HepG2 (cell line): ENCODE measurements at regions not wholly inside any gene's neighbourhood (a gene's known extent, or its start where the extent isn't known, plus 50 kb on each side); places are given as distances from the start of the nearest gene placed in this dataset.

ENCODE experiments used
- ATAC-seq: fragments of 200-7000 bp; cut with Tn5 transposase; 3 replicates; pipeline ENCODE4 v1.9.1; 2020; ENCODE audit warnings: mild to moderate bottlenecking, moderate library complexity
- BruUV-seq: library from RNA; stranded (reverse); fragments of 400-500 nt; replicated peaks from 2 replicates; lab custom pipeline; 2021; lab: Mats Ljungman, UMichigan
- CTCF ChIA-PET: fragments of 300-600 bp; formaldehyde crosslinking; extraction: SDS; loops from one replicate; lab custom pipeline; 2021; ENCODE audit warnings: low total read pairs, inconsistent platforms, low intra/inter-chr PET ratio; lab: Yijun Ruan, JAX
- POLR2A ChIA-PET: fragments of 350-600 bp; sonication (Branson Sonifier 250); formaldehyde crosslinking; loops from one replicate; lab custom pipeline; 2020; ENCODE audit warnings: antibody characterized with exemption, inconsistent platforms; lab: Yijun Ruan, JAX
- DNase-seq: peaks from one replicate; pipeline ENCODE4 v3.0.0-alpha.2; 2015; ENCODE audit warnings: low spot score
- FAIRE-seq: peaks from 3 replicates; lab custom pipeline; 2011; peaks lifted over from hg19 to GRCh38; lab: Jason Lieb, UNC
- H2AFZ ChIP-seq: one replicate; pipeline ENCODE4 v1.6.1; 2011; ENCODE audit warnings: low read length, inconsistent platforms
- H3K27ac ChIP-seq: fragments of 300-600 bp; 3 replicates; pipeline ENCODE4 v1.8.0; 2011; ENCODE audit warnings: mixed run types, mild to moderate bottlenecking, mixed read lengths, low read length, inconsistent platforms; ENCODE audit not compliant: insufficient read depth; ENCODE audit errors: extremely low read length
- H3K27me3 ChIP-seq, 2 experiments: fragments of 200-600 bp in 1 of 2; 2 replicates in 1 of 2; 3 replicates in 1 of 2; pipeline versions ENCODE4 v1.6.0 to v1.8.0; 2011; ENCODE audit warnings: low read length in 2 of 2, mild to moderate bottlenecking in 2 of 2, moderate library complexity in 2 of 2, inconsistent platforms in 1 of 2; ENCODE audit not compliant: insufficient read depth in 2 of 2, control insufficient read depth in 1 of 2
- H3K36me3 ChIP-seq, 2 experiments: fragments of 200-600 bp in 1 of 2; replicated peaks in 1 of 2; 2 replicates in 1 of 2; 3 replicates in 1 of 2; pipeline versions ENCODE4 v1.5.1 to v1.8.0; 2011; ENCODE audit warnings: low read length in 2 of 2, inconsistent platforms in 1 of 2; ENCODE audit not compliant: insufficient read depth in 2 of 2, control insufficient read depth in 1 of 2
- H3K4me1 ChIP-seq: 2 replicates; pipeline ENCODE4 v1.5.1; 2012; ENCODE audit warnings: low read length, inconsistent platforms; ENCODE audit not compliant: insufficient read depth
- H3K4me2 ChIP-seq: 2 replicates; pipeline ENCODE4 v1.6.0; 2011; ENCODE audit warnings: low read depth, low read length, inconsistent platforms
- H3K4me3 ChIP-seq, 3 experiments: fragments of 200-600 bp in 1 of 3; sonication (generic), shearing (Covaris generic) in 1 of 3; replicated peaks in 1 of 3; 2 replicates each; pipeline ENCODE4 v1.5.1; 2011 to 2016; ENCODE audit warnings: low read length in 3 of 3, inconsistent platforms in 2 of 3, low read depth in 2 of 3, mild to moderate bottlenecking in 2 of 3, control low read depth in 1 of 3, mixed read lengths in 1 of 3; ENCODE audit not compliant: insufficient read depth in 1 of 3
- H3K79me2 ChIP-seq: one replicate; pipeline ENCODE4 v1.6.1; 2011; ENCODE audit warnings: low read length, inconsistent platforms; ENCODE audit not compliant: insufficient read depth
- H3K9ac ChIP-seq: 2 replicates; pipeline ENCODE4 v1.6.0; 2011; ENCODE audit warnings: mild to moderate bottlenecking, low read depth, low read length, inconsistent platforms; ENCODE audit not compliant: insufficient read depth
- H3K9me3 ChIP-seq: 2 replicates; pipeline ENCODE4 v1.5.1; 2012; ENCODE audit warnings: mild to moderate bottlenecking, low read length
- H4K20me1 ChIP-seq: 2 replicates; pipeline ENCODE4 v1.6.0; 2011; ENCODE audit warnings: inconsistent platforms, mild to moderate bottlenecking, low read length, moderate library complexity; ENCODE audit not compliant: insufficient read depth
- BRCA1 ChIP-seq: sonication (generic); formaldehyde crosslinking; IDR thresholded peaks from 2 replicates; pipeline ENCODE4 v1.4.0; 2020; ENCODE audit warnings: missing genetic modification reagents
- DNMT1 ChIP-seq: sonication (generic); formaldehyde crosslinking; IDR thresholded peaks from 2 replicates; pipeline ENCODE4 v1.5.1; 2020; ENCODE audit warnings: mild to moderate bottlenecking, missing genetic modification reagents
- HNF4G ChIP-seq, 2 experiments: sonication (generic) in 1 of 2; formaldehyde crosslinking in 1 of 2; IDR thresholded peaks; 2 replicates each; pipeline versions ENCODE4 v1.4.0 to v1.6.1; 2011 to 2020; ENCODE audit warnings: borderline replicate concordance in 2 of 2, low read depth in 2 of 2, mild to moderate bottlenecking in 2 of 2, low read length in 1 of 2, missing genetic modification reagents in 1 of 2, moderate library complexity in 1 of 2
- KMT2B ChIP-seq: IDR thresholded peaks from 2 replicates; pipeline ENCODE4 v1.6.1; 2016; ENCODE audit warnings: missing genetic modification reagents, missing compliant biosample characterization
- PAWR ChIP-seq: sonication (generic); formaldehyde crosslinking; IDR thresholded peaks from 2 replicates; pipeline ENCODE4 v1.4.0; 2020; ENCODE audit warnings: missing genetic modification reagents, mild to moderate bottlenecking, borderline replicate concordance
- SNAI1 ChIP-seq: sonication (generic); formaldehyde crosslinking; IDR thresholded peaks from 2 replicates; pipeline ENCODE4 v1.5.0; 2020; ENCODE audit warnings: mild to moderate bottlenecking, missing genetic modification reagents, borderline replicate concordance
- SPEN ChIP-seq: sonication (generic); formaldehyde crosslinking; IDR thresholded peaks from 2 replicates; pipeline ENCODE4 v1.5.1; 2020; ENCODE audit warnings: low read depth, mild to moderate bottlenecking, missing genetic modification reagents
- TAF15 ChIP-seq: fragments of 200-400 bp; formaldehyde crosslinking; IDR thresholded peaks from one replicate; pipeline ENCODE4 v1.6.1; 2018; ENCODE audit warnings: mild to moderate bottlenecking, low read depth, low read length; ENCODE audit not compliant: poor library complexity, severe bottlenecking
- TSC22D2 ChIP-seq: sonication (generic); formaldehyde crosslinking; IDR thresholded peaks from 2 replicates; pipeline ENCODE4 v1.5.1; 2020; ENCODE audit warnings: missing genetic modification reagents, mild to moderate bottlenecking, borderline replicate concordance
- WIZ ChIP-seq: sonication (generic); formaldehyde crosslinking; IDR thresholded peaks from 2 replicates; pipeline ENCODE4 v1.5.1; 2020; ENCODE audit warnings: mild to moderate bottlenecking, missing genetic modification reagents
- ZNF253 ChIP-seq: sonication (generic); formaldehyde crosslinking; IDR thresholded peaks from 2 replicates; pipeline ENCODE4 v1.8.0; 2022; ENCODE audit warnings: mild to moderate bottlenecking, missing genetic modification reagents, borderline replicate concordance
- ZNF333 ChIP-seq: sonication (generic); formaldehyde crosslinking; IDR thresholded peaks from 2 replicates; pipeline ENCODE4 v1.4.0; 2020; ENCODE audit warnings: mild to moderate bottlenecking, missing genetic modification reagents, borderline replicate concordance
- ZNF44 ChIP-seq: sonication (generic); formaldehyde crosslinking; IDR thresholded peaks from 2 replicates; pipeline ENCODE4 v1.5.1; 2020; ENCODE audit warnings: mild to moderate bottlenecking, missing genetic modification reagents
- ZNF776 ChIP-seq: sonication (generic); formaldehyde crosslinking; IDR thresholded peaks from 2 replicates; pipeline ENCODE4 v1.4.0; 2020; ENCODE audit warnings: mild to moderate bottlenecking, missing genetic modification reagents
- WGBS: methylation state at CpG from one replicate; pipeline ENCODE4 v1.1.6; 2017; ENCODE audit warnings: low lambda C conversion rate; 5-methylcytosine and 5-hydroxymethylcytosine counted together
- in situ Hi-C: cut with HindIII; loops from 2 replicates; pipeline ENCODE4 v1.10.0; 2017; ENCODE audit warnings: low pct_unique_long_range_greater_than_20kb; ENCODE audit not compliant: extremely low pct_ligation_motif_present
- intact Hi-C: fragments of 100-400 bp; cut with micrococcal nuclease; formaldehyde crosslinking; loops from one replicate; pipeline ENCODE4 v1.10.0; 2022; ENCODE audit not compliant: unreplicated experiment
- TF ChIP-seq, protein P1 (sequence below): sonication (generic); formaldehyde crosslinking; IDR thresholded peaks from 2 replicates; pipeline ENCODE4 v1.4.0; 2020; ENCODE audit warnings: mild to moderate bottlenecking, missing genetic modification reagents
- TF ChIP-seq, protein P2 (sequence below): sonication (generic); formaldehyde crosslinking; IDR thresholded peaks from 2 replicates; pipeline ENCODE4 v1.4.0; 2020; ENCODE audit warnings: low read depth, mild to moderate bottlenecking, missing genetic modification reagents

DNA sequence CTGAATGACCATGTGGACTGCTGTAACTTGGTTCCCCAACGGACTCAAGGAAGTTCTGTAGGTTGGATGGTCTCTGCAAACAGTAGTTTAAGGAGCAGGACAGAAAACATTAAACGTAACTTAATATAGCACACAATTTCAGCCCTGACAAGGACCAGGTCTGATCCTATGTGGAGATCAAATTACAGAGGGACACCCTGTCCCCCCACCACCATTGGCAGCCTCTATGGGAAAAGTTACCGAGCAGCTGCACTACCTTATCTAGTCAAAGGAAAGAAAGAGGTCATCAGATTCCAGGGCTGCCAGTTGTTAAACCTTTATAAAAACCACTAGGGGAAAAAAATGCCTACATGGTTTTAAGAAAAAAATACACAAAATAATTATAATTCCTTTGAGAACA is 191.5 kb upstream of the RSPO3 start:
- ATAC-seq (no peak), FAIRE-seq (no peak)
- intact Hi-C loops: no loop called here
- Histone ChIP-seq H3K27me3 (no peaks in the 10 kb centered on the region), H4K20me1 (no peaks in the 10 kb centered on the region), H3K4me1 (no peaks in the 10 kb centered on the region), H3K4me2 (no peak overlapping the region)
- BruUV-seq: no TSS peak
- POLR2A ChIA-PET: no interaction called here
- TF ChIP-seq, protein P1, sequence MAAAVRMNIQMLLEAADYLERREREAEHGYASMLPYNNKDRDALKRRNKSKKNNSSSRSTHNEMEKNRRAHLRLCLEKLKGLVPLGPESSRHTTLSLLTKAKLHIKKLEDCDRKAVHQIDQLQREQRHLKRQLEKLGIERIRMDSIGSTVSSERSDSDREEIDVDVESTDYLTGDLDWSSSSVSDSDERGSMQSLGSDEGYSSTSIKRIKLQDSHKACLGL: no peak
- TF ChIP-seq BRCA1: no peak
- no peak for TF ChIP-seq SNAI1
- TF ChIP-seq KMT2B (CRISPR knock-in tag): no peak
- no peak for TF ChIP-seq WIZ (CRISPR knock-in tag)
- TF ChIP-seq, protein P2, sequence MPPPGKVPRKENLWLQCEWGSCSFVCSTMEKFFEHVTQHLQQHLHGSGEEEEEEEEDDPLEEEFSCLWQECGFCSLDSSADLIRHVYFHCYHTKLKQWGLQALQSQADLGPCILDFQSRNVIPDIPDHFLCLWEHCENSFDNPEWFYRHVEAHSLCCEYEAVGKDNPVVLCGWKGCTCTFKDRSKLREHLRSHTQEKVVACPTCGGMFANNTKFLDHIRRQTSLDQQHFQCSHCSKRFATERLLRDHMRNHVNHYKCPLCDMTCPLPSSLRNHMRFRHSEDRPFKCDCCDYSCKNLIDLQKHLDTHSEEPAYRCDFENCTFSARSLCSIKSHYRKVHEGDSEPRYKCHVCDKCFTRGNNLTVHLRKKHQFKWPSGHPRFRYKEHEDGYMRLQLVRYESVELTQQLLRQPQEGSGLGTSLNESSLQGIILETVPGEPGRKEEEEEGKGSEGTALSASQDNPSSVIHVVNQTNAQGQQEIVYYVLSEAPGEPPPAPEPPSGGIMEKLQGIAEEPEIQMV: no peak
- TF ChIP-seq ZNF776 (CRISPR knock-in tag): no peak
- TF ChIP-seq TSC22D2: no peak
- TF ChIP-seq HNF4G (IDR thresholded peaks at IDR 0.05; ENCODE audit: borderline replicate concordance, low read depth, low read length): no peak
- TF ChIP-seq HNF4G (CRISPR knock-in tag; IDR thresholded peaks at IDR 0.05; ENCODE audit: borderline replicate concordance, low read depth): no peak
- no peak for TF ChIP-seq SPEN (CRISPR knock-in tag)
- no peak for TF ChIP-seq PAWR
- TF ChIP-seq TAF15: no peak
- TF ChIP-seq ZNF253 (CRISPR knock-in tag): no peak
- no peak for TF ChIP-seq ZNF44 (CRISPR knock-in tag)
- TF ChIP-seq DNMT1 (CRISPR knock-in tag): no peak
- no peak for TF ChIP-seq ZNF333 (CRISPR knock-in tag)
- TF ChIP-seq, all 625 proteins: peak for 0
- Histone ChIP-seq H3K9ac (no peak overlapping the region), H3K4me3 (no peak overlapping the region), H3K79me2 (no peaks in the 10 kb centered on the region), H3K9me3 (no peaks in the 10 kb centered on the region), H2AFZ (no peak overlapping the region), H3K27ac (no peak overlapping the region), H3K36me3 (no peaks in the 10 kb centered on the region)
- CTCF ChIA-PET: no interaction called here
- in situ Hi-C loops: no loop called here
- DNase-seq: no peak
- WGBS: 7% methylated on average over 3 of the region's 3 CpGs
